ENCODE measurements at regions not wholly inside any gene's neighbourhood (a gene's known extent, or its start where the extent isn't known, plus 50 kb on each side); places are given as distances from the start of the nearest gene placed in this dataset.

DNA sequence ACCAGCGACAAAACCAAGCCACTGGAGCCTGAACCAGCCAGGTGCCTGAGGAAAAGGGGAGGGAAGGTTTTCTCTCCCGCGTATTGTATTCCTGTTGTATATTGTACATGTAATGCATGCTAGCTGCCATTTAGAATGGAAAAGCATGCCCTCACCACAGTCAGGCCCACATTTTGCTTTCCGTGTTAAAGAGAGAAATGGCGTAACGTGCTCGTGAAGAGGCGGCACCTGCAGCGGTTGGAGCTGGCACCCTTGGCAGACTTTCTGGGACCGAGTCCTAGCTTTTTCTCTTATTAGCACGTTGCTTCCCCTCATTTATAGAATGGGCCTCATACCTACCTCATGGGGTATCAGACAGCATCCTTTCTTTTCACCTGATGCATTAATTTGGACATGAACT, 135.3 kb upstream of the IRF2BP2 start:
- ChIA-PET RAD21 (ENCODE audit: low non-redundant PET in 1 of 2, low total read pairs in 2 of 2, uncharacterized antibody in 2 of 2, unreplicated experiment in 2 of 2) (no interaction called here), CTCF (no interaction called here), POLR2A (no interaction called here)
- no peaks in the 10 kb centered on the region for H4K20me1 ChIP-seq (ENCODE audit: insufficient read depth)
- H3K9me3 ChIP-seq (ENCODE audit: control insufficient read depth in 1 of 2, insufficient read depth in 1 of 2, low read depth in 1 of 2, low read length in 2 of 2): no peaks in the 10 kb centered on the region
- ATAC-seq (no peak), DNase-seq (ENCODE audit: low read depth, low spot score) (no peak)
- no peaks in the 10 kb centered on the region for H3K79me2 ChIP-seq (ENCODE audit: insufficient read depth, low read length)
- no peak overlapping the region for H2AFZ ChIP-seq (ENCODE audit: low read depth, low read length, poor library complexity, severe bottlenecking)
- intact Hi-C loops (cut with micrococcal nuclease): loop anchor here (10.0 kb wide), 1 partner anchor 120 kb away; no protein-coding TSS in a partner anchor
- no TSS peak for BruUV-seq (replicated peaks)
- H3K36me3 ChIP-seq (ENCODE audit: control insufficient read depth in 1 of 2, insufficient read depth in 2 of 2, low read length in 2 of 2): no peaks in the 10 kb centered on the region
- H3K4me3 ChIP-seq (replicated peaks in 1 of 2; ENCODE audit: low read depth in 1 of 2, low read length in 2 of 2): no peak overlapping the region
- TF ChIP-seq RAD21 (IDR thresholded peaks at IDR 0.05; ENCODE audit: low read depth): no peak
- H3K9ac ChIP-seq (ENCODE audit: low read length): no peak overlapping the region
- H3K27me3 ChIP-seq (ENCODE audit: insufficient read depth, low read length): no peaks in the 10 kb centered on the region; the same call in 1 of the 2 replicates
- no peaks in the 10 kb centered on the region for H3K9me2 ChIP-seq (ENCODE audit: insufficient read depth)
- H3K4me1 ChIP-seq (ENCODE audit: control insufficient read depth in 1 of 2, insufficient read depth in 2 of 2, low read length in 2 of 2): peaks cover 12 to 19% of the 10 kb centered on the region in 2 experiments
- no peak overlapping the region for H3K27ac ChIP-seq (ENCODE audit: low read depth, low read length)
- no peak overlapping the region for H3K4me2 ChIP-seq (ENCODE audit: low read length)

DNA sequence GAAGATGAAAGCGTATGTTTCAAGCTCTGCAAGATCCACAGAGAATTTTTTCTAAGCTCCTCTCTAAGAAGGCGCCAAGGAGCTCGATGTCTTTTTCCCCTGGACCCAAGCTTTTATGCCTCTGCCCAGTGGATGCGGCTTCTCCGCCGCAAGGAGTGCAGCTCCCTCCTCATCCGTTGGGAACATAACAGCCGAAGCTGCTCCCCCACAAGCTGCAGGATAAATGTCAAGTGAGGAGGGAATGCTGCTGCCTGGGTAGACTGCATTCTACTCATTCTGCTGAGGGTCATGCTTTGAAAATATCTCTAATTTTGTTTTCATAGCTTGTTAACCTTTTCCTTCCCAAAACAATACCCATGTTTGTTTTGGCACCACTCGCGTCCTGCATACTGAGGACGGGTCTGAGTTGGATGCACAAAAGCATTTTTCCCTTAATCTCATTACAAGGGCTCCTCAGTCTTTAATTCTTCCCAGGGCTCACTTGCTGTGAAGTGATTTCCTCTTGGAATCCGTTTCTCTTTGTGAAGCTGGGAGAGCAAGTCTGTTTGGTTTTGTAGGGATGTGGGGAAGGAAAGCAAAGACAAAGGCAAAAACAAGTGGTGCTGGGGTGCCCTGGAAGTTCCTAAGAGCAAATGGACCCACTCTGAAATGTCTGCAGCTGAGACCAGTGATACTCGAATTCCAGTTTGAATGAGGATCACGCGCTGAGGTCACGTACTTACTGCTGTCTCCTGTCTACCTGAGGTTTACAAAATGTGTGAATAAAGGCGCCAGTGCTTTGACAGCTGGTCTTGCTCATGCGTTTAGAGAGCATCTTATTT, 134.0 kb upstream of the IRF2BP2 start:
- ChIA-PET POLR2A (no interaction called here), CTCF (no interaction called here), RAD21 (ENCODE audit: low non-redundant PET in 1 of 2, low total read pairs in 2 of 2, uncharacterized antibody in 2 of 2, unreplicated experiment in 2 of 2) (no interaction called here)
- H3K4me2 ChIP-seq (ENCODE audit: low read length): no peak overlapping the region
- H3K79me2 ChIP-seq (ENCODE audit: insufficient read depth, low read length): no peaks in the 10 kb centered on the region
- intact Hi-C loops (cut with micrococcal nuclease): loop anchor here (10.0 kb wide), 1 partner anchor 121 kb away; no protein-coding TSS in a partner anchor
- no peaks in the 10 kb centered on the region for H3K36me3 ChIP-seq (ENCODE audit: control insufficient read depth in 1 of 2, insufficient read depth in 2 of 2, low read length in 2 of 2)
- no peak for DNase-seq (ENCODE audit: low read depth, low spot score)
- no peaks in the 10 kb centered on the region; the same call in 1 of the 2 replicates for H3K27me3 ChIP-seq (ENCODE audit: insufficient read depth, low read length)
- no TSS peak for BruUV-seq (replicated peaks)
- no peak overlapping the region for H2AFZ ChIP-seq (ENCODE audit: low read depth, low read length, poor library complexity, severe bottlenecking)
- ATAC-seq: no peak
- H3K4me3 ChIP-seq (replicated peaks in 1 of 2; ENCODE audit: low read depth in 1 of 2, low read length in 2 of 2): no peak overlapping the region
- no peaks in the 10 kb centered on the region for H3K9me3 ChIP-seq (ENCODE audit: control insufficient read depth in 1 of 2, insufficient read depth in 1 of 2, low read depth in 1 of 2, low read length in 2 of 2)
- no peak overlapping the region for H3K27ac ChIP-seq (ENCODE audit: low read depth, low read length)
- peaks cover 12 to 19% of the 10 kb centered on the region in 2 experiments for H3K4me1 ChIP-seq (ENCODE audit: control insufficient read depth in 1 of 2, insufficient read depth in 2 of 2, low read length in 2 of 2)
- no peak overlapping the region for H3K9ac ChIP-seq (ENCODE audit: low read length)
- no peaks in the 10 kb centered on the region for H3K9me2 ChIP-seq (ENCODE audit: insufficient read depth)
- H4K20me1 ChIP-seq (ENCODE audit: insufficient read depth): no peaks in the 10 kb centered on the region
- TF ChIP-seq EGR1 (IDR thresholded peaks at IDR 0.05; ENCODE audit: low read depth) (no peak), RAD21 (IDR thresholded peaks at IDR 0.05; ENCODE audit: low read depth) (no peak), POLR2AphosphoS5 (IDR thresholded peaks at IDR 0.05; ENCODE audit: low read depth, low read length) (no peak), REST (IDR thresholded peaks at IDR 0.05; ENCODE audit: low read depth) (no peak), EZH2phosphoT487 (IDR thresholded peaks at IDR 0.05; ENCODE audit: borderline replicate concordance) (no peak), EZH2 (IDR thresholded peaks at IDR 0.05) (no peak), SP1 (IDR thresholded peaks at IDR 0.05; ENCODE audit: low read depth) (no peak), ELF1 (IDR thresholded peaks at IDR 0.05; ENCODE audit: borderline replicate concordance, low read depth) (no peak), CTCF (IDR thresholded peaks at IDR 0.05 in 2 of 3, conservative IDR thresholded peaks at IDR 0.05 in 1 of 3; ENCODE audit: borderline replicate concordance in 1 of 3, insufficient read depth in 1 of 3, low read depth in 2 of 3, low read length in 2 of 3) (no peak), CEBPB (IDR thresholded peaks at IDR 0.05; ENCODE audit: low read depth) (no peak)
- TF ChIP-seq, protein P1, sequence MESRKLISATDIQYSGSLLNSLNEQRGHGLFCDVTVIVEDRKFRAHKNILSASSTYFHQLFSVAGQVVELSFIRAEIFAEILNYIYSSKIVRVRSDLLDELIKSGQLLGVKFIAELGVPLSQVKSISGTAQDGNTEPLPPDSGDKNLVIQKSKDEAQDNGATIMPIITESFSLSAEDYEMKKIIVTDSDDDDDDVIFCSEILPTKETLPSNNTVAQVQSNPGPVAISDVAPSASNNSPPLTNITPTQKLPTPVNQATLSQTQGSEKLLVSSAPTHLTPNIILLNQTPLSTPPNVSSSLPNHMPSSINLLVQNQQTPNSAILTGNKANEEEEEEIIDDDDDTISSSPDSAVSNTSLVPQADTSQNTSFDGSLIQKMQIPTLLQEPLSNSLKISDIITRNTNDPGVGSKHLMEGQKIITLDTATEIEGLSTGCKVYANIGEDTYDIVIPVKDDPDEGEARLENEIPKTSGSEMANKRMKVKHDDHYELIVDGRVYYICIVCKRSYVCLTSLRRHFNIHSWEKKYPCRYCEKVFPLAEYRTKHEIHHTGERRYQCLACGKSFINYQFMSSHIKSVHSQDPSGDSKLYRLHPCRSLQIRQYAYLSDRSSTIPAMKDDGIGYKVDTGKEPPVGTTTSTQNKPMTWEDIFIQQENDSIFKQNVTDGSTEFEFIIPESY (IDR thresholded peaks at IDR 0.05; ENCODE audit: extremely low read depth, insufficient replicate concordance, low read length): no peak
